SK-N-SH (cell line): ENCODE measurements at regions not wholly inside any gene's neighbourhood (a gene's known extent, or its start where the extent isn't known, plus 50 kb on each side); places are given as distances from the start of the nearest gene placed in this dataset.

Experiments used
- CTCF ChIA-PET: fragments of 300-600, 350-600 bp; formaldehyde crosslinking; extraction: SDS; loops from one replicate; lab custom pipeline; 2021; lab: Yijun Ruan, JAX
- POLR2A ChIA-PET: fragments of 350-600 bp; sonication (Branson Sonifier 250); formaldehyde crosslinking; extraction: SDS; loops from one replicate; lab custom pipeline; 2020; ENCODE audit warnings: antibody characterized with exemption, inconsistent platforms; lab: Yijun Ruan, JAX
- DNase-seq: peaks from one replicate; pipeline ENCODE4 v3.0.0; 2012
- H2AFZ ChIP-seq: fragments of 200-600 bp; sonication (generic); 2 replicates; pipeline ENCODE4 v1.8.1; 2016; ENCODE audit warnings: antibody characterized with exemption, mild to moderate bottlenecking, low read depth
- H3F3A ChIP-seq: fragments of 200-600 bp; sonication (generic); replicated peaks from 2 replicates; pipeline ENCODE3; 2016; ENCODE audit warnings: antibody characterized with exemption, mild to moderate bottlenecking; ENCODE audit not compliant: insufficient read depth
- H3K27ac ChIP-seq, 2 experiments: fragments of 200-500 bp in 1 of 2; fragments of 200-600 bp in 1 of 2; sonication (Bioruptor generic) in 1 of 2; sonication (generic), shearing (Covaris generic) in 1 of 2; 2 replicates each; pipeline versions ENCODE4 v1.5.1 to v1.6.1; 2014 to 2016; ENCODE audit warnings: low read depth in 2 of 2, inconsistent platforms in 1 of 2, low read length in 1 of 2, mild to moderate bottlenecking in 1 of 2, mixed read lengths in 1 of 2
- H3K27me3 ChIP-seq: fragments of 200-600 bp; sonication (generic), shearing (Covaris generic); 2 replicates; pipeline ENCODE4 v1.6.1; 2016; ENCODE audit warnings: mixed run types; ENCODE audit not compliant: insufficient read depth
- H3K36me3 ChIP-seq, 2 experiments: fragments of 200-500 bp in 1 of 2; fragments of 200-600 bp in 1 of 2; sonication (Bioruptor generic) in 1 of 2; sonication (generic) in 1 of 2; replicated peaks in 1 of 2; 2 replicates each; pipeline versions ENCODE3 to v1.5.1; 2014 to 2016; ENCODE audit warnings: low read length in 1 of 2, mild to moderate bottlenecking in 1 of 2; ENCODE audit not compliant: insufficient read depth in 2 of 2, control insufficient read depth in 1 of 2
- H3K4me1 ChIP-seq, 2 experiments: fragments of 200-500 bp in 1 of 2; fragments of 200-600 bp in 1 of 2; sonication (Bioruptor generic) in 1 of 2; sonication (generic), shearing (Covaris generic) in 1 of 2; 2 replicates each; pipeline versions ENCODE4 v1.5.1 to v1.6.1; 2014 to 2016; ENCODE audit warnings: low read depth in 1 of 2, low read length in 1 of 2, mixed run types in 1 of 2; ENCODE audit not compliant: insufficient read depth in 2 of 2, control insufficient read depth in 1 of 2
- H3K4me2 ChIP-seq: fragments of 200-600 bp; sonication (generic), shearing (Covaris generic); 2 replicates; pipeline ENCODE4 v1.6.1; 2017; ENCODE audit warnings: mixed run types
- H3K4me3 ChIP-seq, 2 experiments: fragments of 200-500 bp in 1 of 2; fragments of 200-600 bp in 1 of 2; sonication (Bioruptor generic) in 1 of 2; sonication (generic), shearing (Covaris generic) in 1 of 2; 2 replicates each; pipeline versions ENCODE4 v1.5.1 to v1.8.1; 2014 to 2016; ENCODE audit warnings: low read depth in 2 of 2, inconsistent platforms in 1 of 2, low read length in 1 of 2, mild to moderate bottlenecking in 1 of 2, mixed read lengths in 1 of 2, moderate library complexity in 1 of 2
- H3K79me2 ChIP-seq: fragments of 200-600 bp; sonication (generic); 2 replicates; pipeline ENCODE4 v1.8.1; 2017; ENCODE audit warnings: mild to moderate bottlenecking; ENCODE audit not compliant: insufficient read depth
- H3K9ac ChIP-seq: fragments of 200-600 bp; sonication (generic); 2 replicates; pipeline ENCODE4 v1.6.1; 2017; ENCODE audit warnings: mixed run types
- H3K9me2 ChIP-seq: fragments of 200-600 bp; sonication (generic); 2 replicates; pipeline ENCODE4 v1.6.1; 2017; ENCODE audit warnings: mixed run types
- H3K9me3 ChIP-seq: fragments of 200-600 bp; sonication (generic); 2 replicates; pipeline ENCODE4 v1.6.1; 2017; ENCODE audit warnings: mixed run types, mild to moderate bottlenecking, moderate library complexity
- H4K20me1 ChIP-seq: fragments of 200-600 bp; sonication (generic); 2 replicates; pipeline ENCODE4 v1.6.1; 2017; ENCODE audit warnings: mild to moderate bottlenecking, mixed run types; ENCODE audit not compliant: insufficient read depth
- ELF1 ChIP-seq: IDR thresholded peaks from 2 replicates; pipeline ENCODE4 v1.4.0; 2012
- FOXM1 ChIP-seq: IDR thresholded peaks from 2 replicates; pipeline ENCODE4 v1.4.0; 2012; ENCODE audit warnings: low read depth, mild to moderate bottlenecking
- GABPA ChIP-seq: IDR thresholded peaks from 2 replicates; pipeline ENCODE4 v1.4.0; 2012; ENCODE audit warnings: low read depth, mild to moderate bottlenecking
- GATA2 ChIP-seq: sonication (generic); formaldehyde crosslinking; IDR thresholded peaks from 2 replicates; pipeline ENCODE4 v1.5.0; 2020; ENCODE audit warnings: mild to moderate bottlenecking, missing genetic modification reagents
- MEF2A ChIP-seq: IDR thresholded peaks from 2 replicates; pipeline ENCODE4 v1.4.0; 2012; ENCODE audit warnings: low read depth, borderline replicate concordance
- NFIC ChIP-seq: IDR thresholded peaks from 2 replicates; pipeline ENCODE4 v1.4.0; 2012; ENCODE audit warnings: borderline replicate concordance
- PBX3 ChIP-seq: IDR thresholded peaks from 2 replicates; pipeline ENCODE4; 2012
- RCOR1 ChIP-seq: fragments of 150-350 bp; IDR thresholded peaks from 2 replicates; pipeline ENCODE4 v1.6.1; 2017; ENCODE audit warnings: antibody characterized with exemption, low read length
- RXRA ChIP-seq: IDR thresholded peaks from 2 replicates; pipeline ENCODE4 v1.4.0; 2012; ENCODE audit warnings: low read depth, mild to moderate bottlenecking, borderline replicate concordance
- SIN3A ChIP-seq: IDR thresholded peaks from 2 replicates; pipeline ENCODE4 v1.6.1; 2012; ENCODE audit warnings: low read depth, mild to moderate bottlenecking, low read length, moderate library complexity, borderline replicate concordance
- TEAD4 ChIP-seq: IDR thresholded peaks from 2 replicates; pipeline ENCODE4 v1.4.0; 2012; ENCODE audit warnings: mild to moderate bottlenecking, borderline replicate concordance; ENCODE audit not compliant: insufficient read depth
- ZBTB33 ChIP-seq: IDR thresholded peaks from 2 replicates; pipeline ENCODE4 v1.4.0; 2012; ENCODE audit warnings: low read depth, borderline replicate concordance
- WGBS: methylation state at CpG from one replicate; pipeline ENCODE4 v1.1.6; 2017; ENCODE audit warnings: low lambda C conversion rate; 5-methylcytosine and 5-hydroxymethylcytosine counted together
- TF ChIP-seq, protein P1 (sequence below): IDR thresholded peaks from 2 replicates; pipeline ENCODE4 v1.6.1; 2012; ENCODE audit warnings: mild to moderate bottlenecking, low read depth, low read length, moderate library complexity
- TF ChIP-seq, protein P2 (sequence below): fragments of 200-600 bp; sonication (generic); IDR thresholded peaks from 2 replicates; pipeline ENCODE4 v1.6.1; 2017; ENCODE audit warnings: antibody characterized with exemption, mild to moderate bottlenecking, moderate library complexity

- H3K79me2 ChIP-seq: no peaks in the 10 kb centered on the region
- no peak overlapping the region for H3K4me3 ChIP-seq
- no peaks in the 10 kb centered on the region for H3K9me2 ChIP-seq
- H3K4me1 ChIP-seq: peaks cover 3 to 10% of the 10 kb centered on the region in 2 experiments; a peak in 2 of 4 replicates
- no peak for DNase-seq
- no peaks in the 10 kb centered on the region for H3K9me3 ChIP-seq
- H4K20me1 ChIP-seq: no peaks in the 10 kb centered on the region
- TF ChIP-seq, protein P1, sequence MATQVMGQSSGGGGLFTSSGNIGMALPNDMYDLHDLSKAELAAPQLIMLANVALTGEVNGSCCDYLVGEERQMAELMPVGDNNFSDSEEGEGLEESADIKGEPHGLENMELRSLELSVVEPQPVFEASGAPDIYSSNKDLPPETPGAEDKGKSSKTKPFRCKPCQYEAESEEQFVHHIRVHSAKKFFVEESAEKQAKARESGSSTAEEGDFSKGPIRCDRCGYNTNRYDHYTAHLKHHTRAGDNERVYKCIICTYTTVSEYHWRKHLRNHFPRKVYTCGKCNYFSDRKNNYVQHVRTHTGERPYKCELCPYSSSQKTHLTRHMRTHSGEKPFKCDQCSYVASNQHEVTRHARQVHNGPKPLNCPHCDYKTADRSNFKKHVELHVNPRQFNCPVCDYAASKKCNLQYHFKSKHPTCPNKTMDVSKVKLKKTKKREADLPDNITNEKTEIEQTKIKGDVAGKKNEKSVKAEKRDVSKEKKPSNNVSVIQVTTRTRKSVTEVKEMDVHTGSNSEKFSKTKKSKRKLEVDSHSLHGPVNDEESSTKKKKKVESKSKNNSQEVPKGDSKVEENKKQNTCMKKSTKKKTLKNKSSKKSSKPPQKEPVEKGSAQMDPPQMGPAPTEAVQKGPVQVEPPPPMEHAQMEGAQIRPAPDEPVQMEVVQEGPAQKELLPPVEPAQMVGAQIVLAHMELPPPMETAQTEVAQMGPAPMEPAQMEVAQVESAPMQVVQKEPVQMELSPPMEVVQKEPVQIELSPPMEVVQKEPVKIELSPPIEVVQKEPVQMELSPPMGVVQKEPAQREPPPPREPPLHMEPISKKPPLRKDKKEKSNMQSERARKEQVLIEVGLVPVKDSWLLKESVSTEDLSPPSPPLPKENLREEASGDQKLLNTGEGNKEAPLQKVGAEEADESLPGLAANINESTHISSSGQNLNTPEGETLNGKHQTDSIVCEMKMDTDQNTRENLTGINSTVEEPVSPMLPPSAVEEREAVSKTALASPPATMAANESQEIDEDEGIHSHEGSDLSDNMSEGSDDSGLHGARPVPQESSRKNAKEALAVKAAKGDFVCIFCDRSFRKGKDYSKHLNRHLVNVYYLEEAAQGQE: no peak
- TF ChIP-seq FOXM1 (no peak), GABPA (no peak), NFIC (no peak), MEF2A (no peak), PBX3 (no peak), RXRA (no peak), ELF1 (no peak), TEAD4 (no peak), RCOR1 (no peak), GATA2 (CRISPR knock-in tag) (no peak), SIN3A (no peak), ZBTB33 (no peak)
- TF ChIP-seq, protein P2, sequence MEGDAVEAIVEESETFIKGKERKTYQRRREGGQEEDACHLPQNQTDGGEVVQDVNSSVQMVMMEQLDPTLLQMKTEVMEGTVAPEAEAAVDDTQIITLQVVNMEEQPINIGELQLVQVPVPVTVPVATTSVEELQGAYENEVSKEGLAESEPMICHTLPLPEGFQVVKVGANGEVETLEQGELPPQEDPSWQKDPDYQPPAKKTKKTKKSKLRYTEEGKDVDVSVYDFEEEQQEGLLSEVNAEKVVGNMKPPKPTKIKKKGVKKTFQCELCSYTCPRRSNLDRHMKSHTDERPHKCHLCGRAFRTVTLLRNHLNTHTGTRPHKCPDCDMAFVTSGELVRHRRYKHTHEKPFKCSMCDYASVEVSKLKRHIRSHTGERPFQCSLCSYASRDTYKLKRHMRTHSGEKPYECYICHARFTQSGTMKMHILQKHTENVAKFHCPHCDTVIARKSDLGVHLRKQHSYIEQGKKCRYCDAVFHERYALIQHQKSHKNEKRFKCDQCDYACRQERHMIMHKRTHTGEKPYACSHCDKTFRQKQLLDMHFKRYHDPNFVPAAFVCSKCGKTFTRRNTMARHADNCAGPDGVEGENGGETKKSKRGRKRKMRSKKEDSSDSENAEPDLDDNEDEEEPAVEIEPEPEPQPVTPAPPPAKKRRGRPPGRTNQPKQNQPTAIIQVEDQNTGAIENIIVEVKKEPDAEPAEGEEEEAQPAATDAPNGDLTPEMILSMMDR: no peak
- 75% methylated on average over 2 of the region's 2 CpGs for WGBS
- CTCF ChIA-PET: interaction anchor here (0.5 to 9.7 kb wide), 46 partner anchors 7 to 1548 kb away, joined by 3 to 151 read pairs (median 4); partner anchors contain the start of gene PLPP3
- H2AFZ ChIP-seq: no peak overlapping the region
- POLR2A ChIA-PET: no interaction called here
- no peaks in the 10 kb centered on the region for H3K27me3 ChIP-seq
- H3K9ac ChIP-seq: no peak overlapping the region
- no peak overlapping the region for H3K4me2 ChIP-seq
- no peaks in the 10 kb centered on the region for H3F3A ChIP-seq
- H3K36me3 ChIP-seq: no peaks in the 10 kb centered on the region
- no peak overlapping the region for H3K27ac ChIP-seq
Observed at GRCh38 chr1:55278378-55278777, 63.2 kb upstream of the USP24 start.
